SU-DHL-6 (cell line): ENCODE measurements at regions not wholly inside any gene's neighbourhood (a gene's known extent, or its start where the extent isn't known, plus 50 kb on each side); places are given as distances from the start of the nearest gene placed in this dataset.

Source experiments
- EZH2phosphoT487 ChIP-seq: fragments of 200-600 bp; sonication (generic), shearing (Covaris generic); conservative IDR thresholded peaks from 2 replicates; pipeline ENCODE4 v1.6.1; 2018; ENCODE audit warnings: mild to moderate bottlenecking, antibody characterized with exemption, low read length, moderate library complexity, mixed read lengths
- TF ChIP-seq, protein P1 (sequence below): fragments of 200-600 bp; sonication (generic); IDR thresholded peaks from one replicate; pipeline ENCODE4 v1.5.1; 2017; ENCODE audit warnings: antibody characterized with exemption, mild to moderate bottlenecking, low read length, moderate library complexity; ENCODE audit not compliant: insufficient read depth, poor library complexity, severe bottlenecking

DNA sequence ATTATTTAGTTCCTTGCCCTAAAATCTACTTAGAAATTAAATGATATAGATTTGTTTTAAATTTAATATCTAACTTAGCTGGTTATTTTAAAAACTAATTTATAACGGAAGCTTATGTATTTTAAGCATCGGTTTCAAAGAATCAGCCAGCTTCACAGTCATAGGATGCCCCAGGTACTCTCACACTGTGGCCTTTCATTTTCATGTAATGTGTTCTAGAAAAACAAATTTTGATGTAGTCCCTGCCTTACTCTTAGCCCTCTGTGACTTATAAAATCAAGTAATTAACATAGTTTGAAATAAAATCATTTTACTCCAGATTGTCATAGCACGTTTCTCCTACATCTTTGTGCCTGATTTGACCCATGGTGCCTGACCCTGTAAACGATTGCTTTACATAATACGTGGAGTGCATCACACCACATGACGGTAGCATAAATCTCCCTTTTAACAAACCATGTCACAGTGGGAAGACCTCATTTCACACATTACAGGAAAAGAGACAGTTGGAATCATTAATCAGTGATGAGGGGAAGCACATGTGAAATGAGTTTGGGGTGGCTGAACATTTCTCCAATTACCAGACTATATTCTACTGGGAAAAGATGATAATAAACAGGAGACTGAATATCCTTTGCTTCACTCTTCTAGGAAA lies 731.5 kb upstream of the CDH9 start:
- TF ChIP-seq, protein P1, sequence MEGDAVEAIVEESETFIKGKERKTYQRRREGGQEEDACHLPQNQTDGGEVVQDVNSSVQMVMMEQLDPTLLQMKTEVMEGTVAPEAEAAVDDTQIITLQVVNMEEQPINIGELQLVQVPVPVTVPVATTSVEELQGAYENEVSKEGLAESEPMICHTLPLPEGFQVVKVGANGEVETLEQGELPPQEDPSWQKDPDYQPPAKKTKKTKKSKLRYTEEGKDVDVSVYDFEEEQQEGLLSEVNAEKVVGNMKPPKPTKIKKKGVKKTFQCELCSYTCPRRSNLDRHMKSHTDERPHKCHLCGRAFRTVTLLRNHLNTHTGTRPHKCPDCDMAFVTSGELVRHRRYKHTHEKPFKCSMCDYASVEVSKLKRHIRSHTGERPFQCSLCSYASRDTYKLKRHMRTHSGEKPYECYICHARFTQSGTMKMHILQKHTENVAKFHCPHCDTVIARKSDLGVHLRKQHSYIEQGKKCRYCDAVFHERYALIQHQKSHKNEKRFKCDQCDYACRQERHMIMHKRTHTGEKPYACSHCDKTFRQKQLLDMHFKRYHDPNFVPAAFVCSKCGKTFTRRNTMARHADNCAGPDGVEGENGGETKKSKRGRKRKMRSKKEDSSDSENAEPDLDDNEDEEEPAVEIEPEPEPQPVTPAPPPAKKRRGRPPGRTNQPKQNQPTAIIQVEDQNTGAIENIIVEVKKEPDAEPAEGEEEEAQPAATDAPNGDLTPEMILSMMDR: no peak
- no peak for TF ChIP-seq EZH2phosphoT487
